A549 (cell line): ENCODE measurements at regions not wholly inside any gene's neighbourhood (a gene's known extent, or its start where the extent isn't known, plus 50 kb on each side); places are given as distances from the start of the nearest gene placed in this dataset.
A peak's percentile ranks its signal among the peaks of the same experiment; 100 is the strongest.

Source experiments
- ATAC-seq, 2 experiments: fragments of 200-7000 bp in 1 of 2; fragments of >200 bp in 1 of 2; cut with Nextera tagmentation in 1 of 2; cut with Tn5 transposase in 1 of 2; 3 replicates each; pipeline versions ENCODE4 v1.8.0 to v1.9.1; 2018 to 2020; ENCODE audit warnings: mild to moderate bottlenecking in 1 of 2, moderate library complexity in 1 of 2
- CTCF ChIA-PET: fragments of 300-600 bp; sonication (Branson Sonifier 250); formaldehyde crosslinking; extraction: SDS; loops from one replicate; lab custom pipeline; 2021; ENCODE audit warnings: antibody characterized with exemption, inconsistent platforms; lab: Yijun Ruan, JAX
- POLR2A ChIA-PET: fragments of 350-600 bp; formaldehyde crosslinking; extraction: SDS; loops from one replicate; lab custom pipeline; 2021; ENCODE audit warnings: antibody characterized with exemption, inconsistent platforms; lab: Yijun Ruan, JAX
- DNase-seq, 2 experiments: peaks; one replicate each; pipeline versions ENCODE4 v3.0.0 to v3.0.0-alpha.2; 2011 to 2016; ENCODE audit warnings: low read depth in 1 of 2, low spot score in 1 of 2
- FAIRE-seq: peaks from 2 replicates; lab custom pipeline; 2011; peaks lifted over from hg19 to GRCh38; lab: Jason Lieb, UNC
- H3K27ac ChIP-seq, 2 experiments: fragments of >200 bp; sonication (Bioruptor Twin); formaldehyde crosslinking; 3 replicates each; pipeline ENCODE4 v1.5.1; 2016 to 2017
- H3K4me1 ChIP-seq: fragments of >200 bp; sonication (Bioruptor Twin); formaldehyde crosslinking; 3 replicates; pipeline ENCODE4 v1.6.1; 2016
- H3K4me2 ChIP-seq: fragments of >200 bp; sonication (Bioruptor Twin); formaldehyde crosslinking; 3 replicates; pipeline ENCODE4 v1.6.1; 2016
- H3K4me3 ChIP-seq: fragments of >200 bp; sonication (Bioruptor Twin); formaldehyde crosslinking; 3 replicates; pipeline ENCODE4 v1.5.1; 2016
- H3K9me3 ChIP-seq: fragments of >200 bp; sonication (Bioruptor Twin); formaldehyde crosslinking; 3 replicates; pipeline ENCODE4 v1.6.1; 2016
- BHLHE40 ChIP-seq: IDR thresholded peaks from 2 replicates; pipeline ENCODE4 v1.6.1; 2012; ENCODE audit warnings: low read depth, low read length, inconsistent platforms
- CBX2 ChIP-seq: fragments of 200-600 bp; sonication (generic); IDR thresholded peaks from 2 replicates; pipeline ENCODE4 v1.6.1; 2016; ENCODE audit warnings: low read depth, mild to moderate bottlenecking, borderline replicate concordance
- CBX8 ChIP-seq: fragments of 200-600 bp; sonication (generic); IDR thresholded peaks from 2 replicates; pipeline ENCODE4 v1.6.1; 2016
- CEBPB ChIP-seq, 2 experiments: fragments of >200 bp in 1 of 2; sonication (Bioruptor Twin) in 1 of 2; formaldehyde crosslinking in 1 of 2; IDR thresholded peaks; 2 replicates each; pipeline ENCODE4 v1.6.1; 2012 to 2016
- CHD2 ChIP-seq: fragments of 150-350 bp; IDR thresholded peaks from 2 replicates; pipeline ENCODE4 v1.6.1; 2014; ENCODE audit warnings: low read length; ENCODE audit not compliant: partially characterized antibody
- ESRRA ChIP-seq: fragments of 150-350 bp; IDR thresholded peaks from 2 replicates; pipeline ENCODE4 v1.6.1; 2014; ENCODE audit warnings: mild to moderate bottlenecking, low read length, borderline replicate concordance
- FOSB ChIP-seq: fragments of 250-450 bp; sonication (Bioruptor Pico); IDR thresholded peaks from 2 replicates; pipeline ENCODE4 v1.5.0; 2020; ENCODE audit warnings: mild to moderate bottlenecking, moderate library complexity
- FOXS1 ChIP-seq: fragments of 250-450 bp; sonication (Bioruptor Pico); IDR thresholded peaks from 2 replicates; pipeline ENCODE4 v1.5.0; 2020; ENCODE audit warnings: mild to moderate bottlenecking, moderate library complexity
- HES2 ChIP-seq: fragments of >200 bp; sonication (Bioruptor Twin); formaldehyde crosslinking; IDR thresholded peaks from 2 replicates; pipeline ENCODE4 v1.6.1; 2016
- HEYL ChIP-seq: fragments of 250-450 bp; sonication (Bioruptor Pico); IDR thresholded peaks from 2 replicates; pipeline ENCODE4 v1.8.0; 2021; ENCODE audit warnings: mild to moderate bottlenecking, moderate library complexity
- HMGXB4 ChIP-seq: fragments of 250-450 bp; sonication (Bioruptor Pico); IDR thresholded peaks from 2 replicates; pipeline ENCODE4 v1.5.0; 2021; ENCODE audit warnings: mild to moderate bottlenecking, moderate library complexity, borderline replicate concordance
- JUN ChIP-seq, 2 experiments: fragments of >200 bp; sonication (Bioruptor Twin); formaldehyde crosslinking; IDR thresholded peaks; 2 replicates in 1 of 2; 3 replicates in 1 of 2; pipeline ENCODE4 v1.6.1; 2016 to 2017
- JUNB ChIP-seq: fragments of >200 bp; sonication (Bioruptor Twin); formaldehyde crosslinking; IDR thresholded peaks from 2 replicates; pipeline ENCODE4 v1.6.1; 2016
- KDM1A ChIP-seq: fragments of 200-600 bp; sonication (generic); IDR thresholded peaks from 2 replicates; pipeline ENCODE4 v1.6.1; 2016; ENCODE audit warnings: low read depth, mild to moderate bottlenecking
- KDM5A ChIP-seq: fragments of 200-600 bp; sonication (generic); IDR thresholded peaks from 2 replicates; pipeline ENCODE4 v1.6.1; 2016; ENCODE audit warnings: antibody characterized with exemption, mild to moderate bottlenecking
- MAZ ChIP-seq: fragments of 150-350 bp; IDR thresholded peaks from 2 replicates; pipeline ENCODE4 v1.6.1; 2014; ENCODE audit warnings: antibody characterized with exemption, low read depth, low read length, borderline replicate concordance
- NFE2L2 ChIP-seq: fragments of 150-350 bp; conservative IDR thresholded peaks from 2 replicates; pipeline ENCODE4 v1.6.1; 2014; ENCODE audit warnings: low read length
- NR3C1 ChIP-seq: fragments of >200 bp; sonication (Bioruptor Twin); formaldehyde crosslinking; IDR thresholded peaks from 3 replicates; pipeline ENCODE4 v1.6.1; 2017
- PHF8 ChIP-seq: fragments of 200-600 bp; sonication (generic); IDR thresholded peaks from 2 replicates; pipeline ENCODE4 v1.6.1; 2016; ENCODE audit warnings: low read depth, mild to moderate bottlenecking, antibody characterized with exemption, moderate library complexity, borderline replicate concordance
- POLR2A ChIP-seq: IDR thresholded peaks from 2 replicates; pipeline ENCODE4 v1.6.1; 2012; ENCODE audit warnings: mild to moderate bottlenecking, low read length
- RAD21 ChIP-seq, 2 experiments: fragments of >200 bp in 1 of 2; sonication (Bioruptor Twin) in 1 of 2; formaldehyde crosslinking in 1 of 2; IDR thresholded peaks in 1 of 2; conservative IDR thresholded peaks in 1 of 2; 2 replicates in 1 of 2; 3 replicates in 1 of 2; pipeline ENCODE4 v1.6.1; 2012 to 2018; ENCODE audit warnings: inconsistent platforms in 1 of 2
- RFX5 ChIP-seq: fragments of 450-650 bp; IDR thresholded peaks from 2 replicates; pipeline ENCODE4 v1.7.1; 2014; ENCODE audit warnings: antibody characterized with exemption, mild to moderate bottlenecking, moderate library complexity
- RNF2 ChIP-seq: fragments of 200-600 bp; sonication (generic); IDR thresholded peaks from 2 replicates; pipeline ENCODE4 v1.6.1; 2016; ENCODE audit warnings: low read depth, mild to moderate bottlenecking, antibody characterized with exemption, moderate library complexity, borderline replicate concordance
- SREBF2 ChIP-seq: fragments of 450-650 bp; IDR thresholded peaks from 2 replicates; pipeline ENCODE4 v1.6.1; 2014; ENCODE audit warnings: mild to moderate bottlenecking, moderate library complexity
- TFCP2L1 ChIP-seq: fragments of 250-450 bp; sonication (Bioruptor Pico); IDR thresholded peaks from 2 replicates; pipeline ENCODE4 v1.5.0; 2021; ENCODE audit warnings: mild to moderate bottlenecking
- TP53 ChIP-seq: fragments of 250-450 bp; sonication (Bioruptor Pico); IDR thresholded peaks from 2 replicates; pipeline ENCODE4 v1.5.0; 2021; ENCODE audit warnings: mild to moderate bottlenecking, moderate library complexity
- ZFP36 ChIP-seq: fragments of 450-650 bp; IDR thresholded peaks from 2 replicates; pipeline ENCODE4 v1.6.1; 2014; ENCODE audit warnings: borderline replicate concordance; ENCODE audit not compliant: partially characterized antibody
- ZNF302 ChIP-seq: fragments of 250-450 bp; sonication (Bioruptor Pico); IDR thresholded peaks from 2 replicates; pipeline ENCODE4 v1.9.0; 2021; ENCODE audit warnings: inconsistent platforms, mild to moderate bottlenecking, moderate library complexity
- WGBS: methylation state at CpG from one replicate; pipeline ENCODE4 v1.1.6; 2017; ENCODE audit errors: missing lambda C conversion rate; 5-methylcytosine and 5-hydroxymethylcytosine counted together

- Histone ChIP-seq H3K4me1 (no peaks in the 10 kb centered on the region), H3K4me2 (no peak overlapping the region), H3K27ac (no peak overlapping the region), H3K4me3 (no peak overlapping the region), H3K9me3 (no peaks in the 10 kb centered on the region)
- no peak for TF ChIP-seq CHD2
- no peak for TF ChIP-seq ZNF302
- no peak for TF ChIP-seq BHLHE40
- TF ChIP-seq MAZ = no peak
- TF ChIP-seq RNF2 = no peak
- TF ChIP-seq NFE2L2 = no peak
- no peak for TF ChIP-seq ESRRA
- no peak for TF ChIP-seq FOSB (CRISPR knock-in tag)
- TF ChIP-seq HEYL (CRISPR knock-in tag) = no peak
- TF ChIP-seq PHF8 = no peak
- WGBS = 2% methylated on average over 2 of the region's 2 CpGs
- FAIRE-seq (no peak), ATAC-seq (no peak), DNase-seq (no peak)
- POLR2A ChIA-PET = no interaction called here
- CTCF ChIA-PET = no interaction called here
Measured at GRCh38 chr16:35386619-35387018, 1927.2 kb downstream of the TP53TG3F start.

- no peak for TF ChIP-seq CBX8
- no peak for TF ChIP-seq RNF2
- peak in 1 of 2 experiments; percentile 52; a peak in 2 of 5 replicates for TF ChIP-seq RAD21 (conservative IDR thresholded peaks at IDR 0.05 in 1 of 2, IDR thresholded peaks at IDR 0.05 in 1 of 2)
- TF ChIP-seq HES2 = no peak
- TF ChIP-seq RFX5 = no peak
- H3K27ac ChIP-seq = no peak overlapping the region
- WGBS = 36% methylated on average over 10 of the region's 10 CpGs
- H3K4me3 ChIP-seq = no peak overlapping the region
- CTCF ChIA-PET = no interaction called here
- ATAC-seq = peak in 1 of 2 experiments; percentile 48; a peak in 2 of 6 replicates
- peak in 1 of 2 experiments; percentile 40 for DNase-seq
- POLR2A ChIA-PET = no interaction called here
- no peaks in the 10 kb centered on the region for H3K4me1 ChIP-seq
- H3K4me2 ChIP-seq = no peak overlapping the region
- H3K9me3 ChIP-seq = no peaks in the 10 kb centered on the region
- FAIRE-seq = no peak
Measured at GRCh38 chr16:35391328-35391727, 1931.9 kb downstream of the TP53TG3F start.

GRCh38 chr16:35398180-35398579, 1938.8 kb downstream of the TP53TG3F start:
- H3K4me1 ChIP-seq = no peaks in the 10 kb centered on the region
- no peak for DNase-seq
- TF ChIP-seq KDM1A (no peak), FOXS1 (CRISPR knock-in tag) (no peak), TP53 (CRISPR knock-in tag) (no peak), JUNB (no peak), HMGXB4 (CRISPR knock-in tag) (no peak), CEBPB (IDR thresholded peaks at IDR 0.05) (no peak), FOSB (CRISPR knock-in tag) (no peak), KDM5A (no peak), NR3C1 (no peak), SREBF2 (no peak), POLR2A (no peak), ZFP36 (no peak), CBX2 (no peak), JUN (IDR thresholded peaks at IDR 0.05) (no peak), TFCP2L1 (CRISPR knock-in tag) (no peak)
- TF ChIP-seq, all 56 proteins: peak for 0
- no peak for ATAC-seq
- CTCF ChIA-PET = no interaction called here
- no peak overlapping the region for H3K27ac ChIP-seq
- 0% methylated on average over 2 of the region's 2 CpGs for WGBS
- POLR2A ChIA-PET = no interaction called here
- no peak for FAIRE-seq
- no peak overlapping the region for H3K4me2 ChIP-seq
- no peaks in the 10 kb centered on the region for H3K9me3 ChIP-seq
- H3K4me3 ChIP-seq = no peak overlapping the region
